ENCODE measurements at regions not wholly inside any gene's neighbourhood (a gene's known extent, or its start where the extent isn't known, plus 50 kb on each side); places are given as distances from the start of the nearest gene placed in this dataset.

DNA sequence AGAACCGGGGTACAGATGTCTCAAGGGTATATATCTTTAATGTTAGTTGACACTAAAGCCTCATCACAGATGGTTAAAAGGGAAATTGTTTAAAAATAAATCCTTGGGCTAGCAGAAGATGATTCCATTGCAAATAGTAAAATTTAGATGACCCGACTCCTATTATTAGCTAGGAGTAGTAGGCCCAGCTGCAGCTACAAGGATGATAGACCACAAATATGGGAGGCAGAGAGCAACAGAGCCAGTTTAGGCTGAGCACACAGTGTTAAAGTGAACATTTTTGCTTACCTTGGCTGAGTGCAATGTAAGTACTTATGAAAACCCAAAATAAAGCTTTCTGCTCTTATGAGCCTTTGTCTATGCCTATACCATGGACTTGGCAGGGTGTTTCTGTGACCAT lies 100.5 kb upstream of the COL11A1 start:
- Mint-ChIP-seq H3K27me3 (no peaks in the 10 kb centered on the region), H3K27ac (no peak overlapping the region), H3K4me3 (no peak overlapping the region), H3K9me3 (no peaks in the 10 kb centered on the region), H3K4me1 (ENCODE audit: unreplicated experiment) (no peaks in the 10 kb centered on the region), H3K36me3 (no peaks in the 10 kb centered on the region)
- TF ChIP-seq CTCF (conservative IDR thresholded peaks at IDR 0.05): no peak
- no peak for DNase-seq (ENCODE audit: extremely low spot score, unreplicated experiment)

GRCh38 chr1:103199001-103199400 lies 90.7 kb upstream of the COL11A1 start:
- peaks cover 4% of the 10 kb centered on the region for H3K9me3 Mint-ChIP-seq
- no peaks in the 10 kb centered on the region for H3K27me3 Mint-ChIP-seq
- no peaks in the 10 kb centered on the region for H3K4me1 Mint-ChIP-seq (ENCODE audit: unreplicated experiment)
- no peak for TF ChIP-seq CTCF (conservative IDR thresholded peaks at IDR 0.05)
- peak overlapping the region; percentile 16 for H3K4me3 Mint-ChIP-seq
- no peaks in the 10 kb centered on the region for H3K36me3 Mint-ChIP-seq
- no peak overlapping the region for H3K27ac Mint-ChIP-seq
- DNase-seq (ENCODE audit: extremely low spot score, unreplicated experiment): no peak

DNA sequence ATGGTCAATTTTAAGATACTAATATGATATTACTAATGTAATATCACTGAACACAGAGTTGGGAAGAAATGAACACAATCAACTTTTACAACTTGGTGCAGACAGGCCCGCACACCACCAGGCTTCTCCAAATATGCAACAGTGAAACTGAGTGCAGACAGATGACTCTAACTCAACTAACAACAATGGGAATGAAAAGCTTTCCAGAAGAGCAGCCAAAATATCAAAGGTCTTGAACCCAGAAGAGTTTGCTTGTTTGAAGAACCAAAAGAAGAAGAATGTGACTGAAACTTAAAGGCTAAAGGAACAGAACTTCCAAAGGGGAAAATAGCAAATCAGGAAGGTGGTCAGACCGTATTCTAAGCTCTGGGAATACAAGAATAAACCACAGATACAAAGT lies 89.8 kb upstream of the COL11A1 start:
- no peak overlapping the region for H3K4me3 Mint-ChIP-seq
- no peaks in the 10 kb centered on the region for H3K4me1 Mint-ChIP-seq (ENCODE audit: unreplicated experiment)
- no peak for DNase-seq (ENCODE audit: extremely low spot score, unreplicated experiment)
- peaks cover 4% of the 10 kb centered on the region for H3K9me3 Mint-ChIP-seq
- no peaks in the 10 kb centered on the region for H3K27me3 Mint-ChIP-seq
- no peak for TF ChIP-seq CTCF (conservative IDR thresholded peaks at IDR 0.05)
- H3K27ac Mint-ChIP-seq: no peak overlapping the region
- no peaks in the 10 kb centered on the region for H3K36me3 Mint-ChIP-seq

DNA sequence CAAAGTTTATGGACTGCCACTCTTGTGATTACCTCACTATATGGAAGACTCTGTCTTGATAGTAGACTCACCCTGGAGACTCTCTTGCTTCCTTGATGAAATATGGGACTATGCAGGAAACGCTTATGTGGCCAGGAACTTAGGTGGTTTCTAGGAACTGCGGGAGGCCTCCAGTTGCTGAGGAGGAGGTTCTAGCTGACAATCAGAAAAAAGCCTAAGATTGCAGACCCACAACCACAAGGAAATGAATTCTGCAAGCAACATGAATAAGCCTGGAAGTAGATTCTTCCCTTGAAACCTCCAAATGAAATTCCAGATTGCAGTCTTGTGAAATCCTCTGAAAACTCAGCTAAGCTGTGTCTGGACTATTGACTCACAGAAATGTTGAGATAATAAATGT lies 88.9 kb upstream of the COL11A1 start:
- Mint-ChIP-seq H3K4me3 (no peak overlapping the region), H3K27me3 (no peaks in the 10 kb centered on the region), H3K27ac (no peak overlapping the region), H3K4me1 (ENCODE audit: unreplicated experiment) (no peaks in the 10 kb centered on the region), H3K36me3 (no peaks in the 10 kb centered on the region), H3K9me3 (peaks cover 4% of the 10 kb centered on the region)
- DNase-seq (ENCODE audit: extremely low spot score, unreplicated experiment): no peak
- no peak for TF ChIP-seq CTCF (conservative IDR thresholded peaks at IDR 0.05)

GRCh38 chr1:103194984-103195383 lies 86.7 kb upstream of the COL11A1 start:
- TF ChIP-seq CTCF (conservative IDR thresholded peaks at IDR 0.05): no peak
- Mint-ChIP-seq H3K4me3 (no peak overlapping the region), H3K36me3 (no peaks in the 10 kb centered on the region), H3K4me1 (ENCODE audit: unreplicated experiment) (no peaks in the 10 kb centered on the region), H3K27ac (no peak overlapping the region), H3K9me3 (peaks cover 4% of the 10 kb centered on the region), H3K27me3 (no peaks in the 10 kb centered on the region)
- DNase-seq (ENCODE audit: extremely low spot score, unreplicated experiment): no peak

DNA sequence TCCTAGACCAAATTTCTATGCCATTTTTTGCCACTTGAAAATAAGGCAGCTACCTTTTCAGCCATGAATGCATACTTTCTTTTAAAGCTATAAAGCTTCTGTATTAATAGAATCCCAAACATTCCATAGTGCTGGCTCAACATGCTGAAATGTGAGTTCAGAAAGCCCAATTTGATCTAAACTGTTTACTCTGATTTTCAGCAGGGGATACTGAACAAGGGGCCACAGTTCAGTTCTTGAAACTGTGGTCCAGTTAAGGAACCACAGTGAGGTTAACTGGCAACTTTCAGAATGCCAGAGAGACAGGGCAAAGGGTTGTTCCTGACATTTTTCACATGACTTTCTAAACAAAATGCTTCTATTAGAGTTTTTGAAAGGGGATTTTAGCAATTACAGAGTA lies 85.7 kb upstream of the COL11A1 start:
- DNase-seq (ENCODE audit: extremely low spot score, unreplicated experiment): no peak
- no peaks in the 10 kb centered on the region for H3K4me1 Mint-ChIP-seq (ENCODE audit: unreplicated experiment)
- peaks cover 2% of the 10 kb centered on the region for H3K9me3 Mint-ChIP-seq
- no peaks in the 10 kb centered on the region for H3K36me3 Mint-ChIP-seq
- TF ChIP-seq CTCF (conservative IDR thresholded peaks at IDR 0.05): no peak
- H3K4me3 Mint-ChIP-seq: no peak overlapping the region
- H3K27me3 Mint-ChIP-seq: no peaks in the 10 kb centered on the region
- no peak overlapping the region for H3K27ac Mint-ChIP-seq
